Lower lobe of right lung (tissue), 2 donors: ENCODE measurements at regions not wholly inside any gene's neighbourhood (a gene's known extent, or its start where the extent isn't known, plus 50 kb on each side); places are given as distances from the start of the nearest gene placed in this dataset.

Experiments used
- ATAC-seq, 2 donors: fragments of 200-7000 bp; cut with Tn5 transposase; one replicate each; pipeline ENCODE4 v1.9.1; 2020 to 2022; ENCODE audit warnings: mild to moderate bottlenecking in 2 of 2, moderate library complexity in 2 of 2
- DNase-seq: peaks from one replicate; pipeline ENCODE4 v3.0.0-alpha.2; 2020
- H3K27ac ChIP-seq: fragments of 200-600 bp; one replicate; pipeline ENCODE4 v1.8.0; 2022
- H3K27me3 ChIP-seq: fragments of 200-600 bp; one replicate; pipeline ENCODE4 v1.8.0; 2022; ENCODE audit warnings: low read depth
- H3K36me3 ChIP-seq: fragments of 200-600 bp; one replicate; pipeline ENCODE4 v1.8.0; 2022; ENCODE audit warnings: mild to moderate bottlenecking
- H3K4me1 ChIP-seq: fragments of 200-600 bp; one replicate; pipeline ENCODE4 v1.8.0; 2022
- H3K4me3 ChIP-seq: fragments of 200-600 bp; one replicate; pipeline ENCODE4 v1.8.0; 2022; ENCODE audit warnings: mild to moderate bottlenecking
- H3K9me3 ChIP-seq: fragments of 200-600 bp; one replicate; pipeline ENCODE4 v1.8.0; 2022
- intact Hi-C: fragments of 100-400 bp; cut with DNase I; formaldehyde crosslinking; loops from one replicate; pipeline ENCODE4 v1.11.0; 2022
- TF ChIP-seq, protein P1 (sequence below): fragments of 200-600 bp; IDR thresholded peaks from one replicate; pipeline ENCODE4 v1.8.0; 2022; ENCODE audit warnings: antibody characterized with exemption, mild to moderate bottlenecking
- donor health status: DM: no; HTN: yes; CAD: no; lungs with severe emphysema.

DNA sequence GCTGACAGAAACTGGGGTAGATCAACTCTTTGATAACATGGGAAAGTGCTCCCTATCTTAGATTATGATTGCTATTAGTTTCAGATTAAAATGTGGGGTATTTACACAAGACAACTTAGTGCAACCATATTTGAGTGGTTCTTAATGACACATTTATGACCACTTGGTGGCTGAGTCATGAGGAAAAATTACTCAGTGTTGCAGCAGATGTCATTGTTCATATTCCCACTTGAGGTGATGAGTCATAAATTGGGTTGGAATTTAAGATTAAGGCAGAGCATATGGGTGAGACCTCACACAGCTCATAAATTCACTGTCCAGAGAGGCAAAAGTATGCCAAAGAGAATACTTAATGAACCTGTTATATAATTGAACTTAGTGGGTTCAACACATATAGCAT is 408.3 kb downstream of the DMRT2 start:
- TF ChIP-seq, protein P1, sequence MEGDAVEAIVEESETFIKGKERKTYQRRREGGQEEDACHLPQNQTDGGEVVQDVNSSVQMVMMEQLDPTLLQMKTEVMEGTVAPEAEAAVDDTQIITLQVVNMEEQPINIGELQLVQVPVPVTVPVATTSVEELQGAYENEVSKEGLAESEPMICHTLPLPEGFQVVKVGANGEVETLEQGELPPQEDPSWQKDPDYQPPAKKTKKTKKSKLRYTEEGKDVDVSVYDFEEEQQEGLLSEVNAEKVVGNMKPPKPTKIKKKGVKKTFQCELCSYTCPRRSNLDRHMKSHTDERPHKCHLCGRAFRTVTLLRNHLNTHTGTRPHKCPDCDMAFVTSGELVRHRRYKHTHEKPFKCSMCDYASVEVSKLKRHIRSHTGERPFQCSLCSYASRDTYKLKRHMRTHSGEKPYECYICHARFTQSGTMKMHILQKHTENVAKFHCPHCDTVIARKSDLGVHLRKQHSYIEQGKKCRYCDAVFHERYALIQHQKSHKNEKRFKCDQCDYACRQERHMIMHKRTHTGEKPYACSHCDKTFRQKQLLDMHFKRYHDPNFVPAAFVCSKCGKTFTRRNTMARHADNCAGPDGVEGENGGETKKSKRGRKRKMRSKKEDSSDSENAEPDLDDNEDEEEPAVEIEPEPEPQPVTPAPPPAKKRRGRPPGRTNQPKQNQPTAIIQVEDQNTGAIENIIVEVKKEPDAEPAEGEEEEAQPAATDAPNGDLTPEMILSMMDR: no peak
- Histone ChIP-seq H3K9me3 (no peaks in the 10 kb centered on the region), H3K4me1 (no peaks in the 10 kb centered on the region), H3K27ac (no peak overlapping the region), H3K4me3 (no peak overlapping the region), H3K27me3 (no peaks in the 10 kb centered on the region), H3K36me3 (no peaks in the 10 kb centered on the region)
- no peak for DNase-seq
- peak; percentile 65 to 68 for ATAC-seq
- intact Hi-C loops: no loop called here

DNA sequence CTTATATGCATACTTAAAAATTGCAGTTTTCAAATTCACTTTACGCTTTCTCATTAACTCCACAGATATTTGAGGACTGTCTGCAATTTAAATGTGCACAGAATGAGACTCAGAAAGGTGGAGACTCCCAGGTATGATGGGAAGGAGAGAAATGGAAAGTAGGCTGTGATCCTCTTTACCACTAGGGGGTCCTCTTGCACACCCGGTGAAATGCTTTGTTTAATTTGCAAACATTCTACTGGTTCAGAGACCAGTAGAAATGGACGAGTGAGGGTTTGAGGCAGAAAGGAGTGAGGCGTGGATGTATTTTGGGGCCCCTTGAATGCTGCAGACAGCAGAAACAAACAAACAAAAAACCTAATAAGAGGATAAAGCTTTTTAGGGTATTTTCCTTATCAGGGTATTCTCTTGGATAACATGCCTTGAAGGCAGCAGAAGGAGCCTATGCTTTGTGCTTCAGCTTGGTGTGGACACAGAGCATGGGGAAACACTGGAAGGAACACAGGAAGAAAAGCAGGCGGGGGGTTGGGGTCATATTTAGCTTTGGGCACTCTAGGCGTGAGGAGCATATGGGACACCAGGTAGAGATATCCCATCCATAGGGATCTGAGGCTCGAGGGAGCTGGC is 410.1 kb downstream of the DMRT2 start:
- Histone ChIP-seq H3K27me3 (no peaks in the 10 kb centered on the region), H3K27ac (no peak overlapping the region), H3K4me1 (no peaks in the 10 kb centered on the region), H3K4me3 (no peak overlapping the region), H3K9me3 (no peaks in the 10 kb centered on the region), H3K36me3 (no peaks in the 10 kb centered on the region)
- DNase-seq: no peak
- TF ChIP-seq, protein P1: peak; percentile 45
- intact Hi-C loops: no loop called here
- ATAC-seq: peak; percentile 26 to 55

DNA sequence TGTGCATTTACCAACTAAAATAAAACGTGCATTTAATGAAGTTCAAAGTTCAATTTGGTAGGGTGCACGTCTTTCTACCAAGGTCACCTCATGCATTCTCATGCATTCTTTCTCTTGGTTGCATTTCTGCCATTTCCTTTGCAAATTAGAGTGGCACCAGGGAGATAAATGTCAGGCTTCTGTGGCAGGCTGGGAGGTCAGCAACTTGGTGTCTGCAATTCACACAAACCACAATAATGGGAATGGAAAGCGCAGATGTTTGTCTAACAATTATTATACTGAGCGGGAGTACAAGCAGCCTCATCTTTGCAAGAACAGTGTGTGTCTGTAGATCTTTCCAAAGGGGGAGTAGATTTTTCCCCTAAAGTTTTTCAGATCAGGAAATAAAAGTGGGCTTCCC is 411.7 kb downstream of the DMRT2 start:
- TF ChIP-seq, protein P1: no peak
- H3K36me3 ChIP-seq: no peaks in the 10 kb centered on the region
- no peak overlapping the region for H3K27ac ChIP-seq
- H3K27me3 ChIP-seq: no peaks in the 10 kb centered on the region
- ATAC-seq (no peak), DNase-seq (no peak)
- intact Hi-C loops: no loop called here
- H3K9me3 ChIP-seq: no peaks in the 10 kb centered on the region
- no peaks in the 10 kb centered on the region for H3K4me1 ChIP-seq
- no peak overlapping the region for H3K4me3 ChIP-seq

DNA sequence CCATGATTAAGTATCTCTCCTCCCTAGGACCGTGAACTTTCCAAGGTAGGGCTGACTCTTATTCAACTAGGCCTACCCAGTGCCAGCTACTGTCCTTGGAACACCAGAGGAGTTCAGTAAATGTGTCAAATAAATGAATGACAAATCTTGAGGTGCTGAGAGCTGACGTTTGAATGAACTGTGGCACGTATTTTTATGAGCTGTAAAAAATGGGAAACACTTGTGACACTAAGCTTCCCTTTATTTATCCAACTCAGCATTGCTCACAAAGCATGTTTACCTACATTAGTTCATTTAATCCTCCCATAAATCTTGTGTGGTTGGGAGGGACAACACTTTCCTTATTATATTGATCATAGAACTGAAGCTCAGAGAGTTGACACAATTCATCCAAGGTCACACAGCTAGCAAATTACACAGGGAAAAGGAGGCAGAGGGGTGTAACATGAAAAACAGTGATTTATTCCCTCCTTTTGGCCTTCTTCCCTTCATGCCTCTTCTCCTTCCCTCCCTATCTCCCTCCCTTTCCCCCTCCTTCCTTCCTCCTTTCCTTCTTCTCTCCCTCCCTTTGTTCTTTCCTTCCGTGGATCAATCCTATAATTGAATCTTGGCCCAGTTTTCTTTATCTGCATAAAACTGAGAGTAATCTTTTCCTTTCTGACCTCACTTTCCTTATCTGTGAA is 412.6 kb downstream of the DMRT2 start:
- Histone ChIP-seq H3K4me1 (no peaks in the 10 kb centered on the region), H3K27me3 (no peaks in the 10 kb centered on the region), H3K4me3 (no peak overlapping the region), H3K36me3 (no peaks in the 10 kb centered on the region), H3K9me3 (no peaks in the 10 kb centered on the region), H3K27ac (no peak overlapping the region)
- DNase-seq: no peak
- ATAC-seq: no peak
- TF ChIP-seq, protein P1: no peak
- intact Hi-C loops: no loop called here

DNA sequence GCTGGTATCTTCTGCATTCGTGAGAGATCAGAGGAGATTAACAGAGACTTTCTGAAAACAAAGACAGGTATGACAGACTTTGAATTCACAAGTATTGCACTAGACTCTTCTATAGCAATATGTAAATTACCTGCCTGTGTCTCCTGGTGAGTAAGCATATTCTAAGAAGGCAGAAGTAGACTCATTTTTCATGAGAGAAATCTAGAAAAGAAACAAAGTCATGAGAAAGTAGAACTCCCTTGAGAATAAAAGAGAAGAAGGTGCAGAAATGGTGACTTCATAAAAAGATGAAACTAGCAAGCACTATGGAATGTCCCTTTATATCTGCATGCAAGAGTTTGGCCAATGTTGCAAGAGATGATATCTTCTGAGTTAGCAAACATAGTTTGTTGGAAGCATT is 419.8 kb downstream of the DMRT2 start:
- no peaks in the 10 kb centered on the region for H3K9me3 ChIP-seq
- no peak for ATAC-seq
- intact Hi-C loops: no loop called here
- no peaks in the 10 kb centered on the region for H3K4me1 ChIP-seq
- no peak for DNase-seq
- TF ChIP-seq, protein P1: no peak
- no peak overlapping the region for H3K27ac ChIP-seq
- no peak overlapping the region for H3K4me3 ChIP-seq
- no peaks in the 10 kb centered on the region for H3K27me3 ChIP-seq
- H3K36me3 ChIP-seq: no peaks in the 10 kb centered on the region
